ENCODE measurements at regions not wholly inside any gene's neighbourhood (a gene's known extent, or its start where the extent isn't known, plus 50 kb on each side); places are given as distances from the start of the nearest gene placed in this dataset.

GRCh38 chr9:100714372-100715099 lies 136.7 kb downstream of the CAVIN4 start:
- TF ChIP-seq CHD4 (IDR thresholded peaks at IDR 0.05; ENCODE audit: insufficient read depth, insufficient replicate concordance, low read depth, low read length, poor library complexity, severe bottlenecking) = no peak
- no peak for TF ChIP-seq ZNF384 (IDR thresholded peaks at IDR 0.05; ENCODE audit: low read depth, low read length)
- no peak for TF ChIP-seq RNF2 (IDR thresholded peaks at IDR 0.05)
- no peak for TF ChIP-seq SP2 (IDR thresholded peaks at IDR 0.05; ENCODE audit: extremely low read depth, low read depth, low read length, poor library complexity, severe bottlenecking)
- TF ChIP-seq, protein P1, sequence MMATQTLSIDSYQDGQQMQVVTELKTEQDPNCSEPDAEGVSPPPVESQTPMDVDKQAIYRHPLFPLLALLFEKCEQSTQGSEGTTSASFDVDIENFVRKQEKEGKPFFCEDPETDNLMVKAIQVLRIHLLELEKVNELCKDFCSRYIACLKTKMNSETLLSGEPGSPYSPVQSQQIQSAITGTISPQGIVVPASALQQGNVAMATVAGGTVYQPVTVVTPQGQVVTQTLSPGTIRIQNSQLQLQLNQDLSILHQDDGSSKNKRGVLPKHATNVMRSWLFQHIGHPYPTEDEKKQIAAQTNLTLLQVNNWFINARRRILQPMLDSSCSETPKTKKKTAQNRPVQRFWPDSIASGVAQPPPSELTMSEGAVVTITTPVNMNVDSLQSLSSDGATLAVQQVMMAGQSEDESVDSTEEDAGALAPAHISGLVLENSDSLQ (IDR thresholded peaks at IDR 0.05) = no peak
- TF ChIP-seq CUX1 (CRISPR knock-in tag; IDR thresholded peaks at IDR 0.05) = no peak
- no peak for TF ChIP-seq ZZZ3 (IDR thresholded peaks at IDR 0.05)
- no peak for TF ChIP-seq STAT5B (CRISPR knock-in tag; IDR thresholded peaks at IDR 0.05)
- no peak for TF ChIP-seq FIP1L1 (IDR thresholded peaks at IDR 0.05; ENCODE audit: low read depth, low read length, poor library complexity, severe bottlenecking)
- no peak for TF ChIP-seq PATZ1 (CRISPR knock-in tag; IDR thresholded peaks at IDR 0.05; ENCODE audit: borderline replicate concordance)
- TF ChIP-seq SIN3A (IDR thresholded peaks at IDR 0.05; ENCODE audit: borderline replicate concordance in 2 of 2, control insufficient read depth in 1 of 2, low read depth in 2 of 2, low read length in 2 of 2) = no peak
